HFFc6 (cell line): ENCODE measurements at regions not wholly inside any gene's neighbourhood (a gene's known extent, or its start where the extent isn't known, plus 50 kb on each side); places are given as distances from the start of the nearest gene placed in this dataset.

Experiments used
- DNase-seq: peaks from one replicate; pipeline ENCODE4 v3.0.0-alpha.2; 2018
- H3K27ac Mint-ChIP-seq: 2 replicates; pipeline ENCODE4 v1.8.0; 2020; ENCODE audit warnings: mild to moderate bottlenecking, mixed read lengths
- H3K27me3 Mint-ChIP-seq: 2 replicates; pipeline ENCODE4 v1.8.0; 2021; ENCODE audit warnings: mild to moderate bottlenecking, moderate library complexity, mixed read lengths; ENCODE audit not compliant: insufficient read depth
- H3K36me3 Mint-ChIP-seq: 2 replicates; pipeline ENCODE4 v1.8.0; 2021; ENCODE audit warnings: low read depth, mixed read lengths
- H3K4me1 Mint-ChIP-seq: 2 replicates; pipeline ENCODE4 v1.8.0; 2020; ENCODE audit warnings: low read depth, mixed read lengths
- H3K4me3 Mint-ChIP-seq: 2 replicates; pipeline ENCODE4 v1.8.0; 2020; ENCODE audit warnings: mild to moderate bottlenecking, moderate library complexity, mixed read lengths
- H3K9me3 Mint-ChIP-seq: 2 replicates; pipeline ENCODE4 v1.8.0; 2020; ENCODE audit warnings: mild to moderate bottlenecking, mixed read lengths
- CTCF ChIP-seq: fragments of 200-600 bp; sonication (generic); IDR thresholded peaks from 2 replicates; pipeline ENCODE4 v1.5.0; 2021; ENCODE audit warnings: antibody characterized with exemption, mild to moderate bottlenecking

DNA sequence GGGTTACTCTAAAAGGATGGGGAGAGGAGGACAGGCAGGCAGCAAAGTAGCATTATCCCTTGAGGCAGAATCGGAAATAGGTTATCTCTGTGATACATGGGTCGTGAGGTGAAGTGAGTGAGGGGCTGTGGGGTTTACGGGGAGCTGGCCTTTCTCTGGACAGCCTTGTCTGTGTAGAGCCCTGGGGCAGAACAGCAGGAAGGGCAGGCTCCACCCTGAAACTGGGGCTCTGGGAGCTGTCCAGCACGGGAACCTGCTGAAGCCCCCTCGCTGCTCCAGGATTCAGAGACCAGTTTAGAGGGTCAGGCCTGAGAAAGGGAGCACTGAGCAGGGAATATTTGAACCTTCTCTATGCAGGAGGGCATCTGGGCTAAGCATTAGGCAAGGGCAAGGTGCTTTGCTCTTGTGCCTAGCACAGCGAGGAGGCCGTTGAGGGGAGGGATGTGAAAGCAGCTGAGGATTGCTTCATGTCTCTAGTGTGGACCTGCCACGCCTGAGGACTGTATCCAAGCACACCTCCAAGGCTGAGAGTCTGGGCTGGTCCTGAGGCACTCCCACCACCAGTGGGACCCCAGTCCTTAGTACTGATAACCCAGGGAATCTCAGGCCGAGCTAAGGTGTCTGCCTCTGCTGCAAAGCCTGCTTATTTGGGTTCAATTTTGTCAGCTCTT, 55.8 kb downstream of the NAV1 start:
- peak overlapping the region; percentile 72 for H3K27ac Mint-ChIP-seq
- TF ChIP-seq CTCF = no peak
- peak; percentile 26 for DNase-seq
- H3K27me3 Mint-ChIP-seq = peaks cover 3% of the 10 kb centered on the region; the same call in 1 of the 2 replicates
- H3K36me3 Mint-ChIP-seq = peaks cover 31% of the 10 kb centered on the region
- peaks cover 69% of the 10 kb centered on the region for H3K4me1 Mint-ChIP-seq
- no peaks in the 10 kb centered on the region for H3K9me3 Mint-ChIP-seq
- no peak overlapping the region for H3K4me3 Mint-ChIP-seq

DNA sequence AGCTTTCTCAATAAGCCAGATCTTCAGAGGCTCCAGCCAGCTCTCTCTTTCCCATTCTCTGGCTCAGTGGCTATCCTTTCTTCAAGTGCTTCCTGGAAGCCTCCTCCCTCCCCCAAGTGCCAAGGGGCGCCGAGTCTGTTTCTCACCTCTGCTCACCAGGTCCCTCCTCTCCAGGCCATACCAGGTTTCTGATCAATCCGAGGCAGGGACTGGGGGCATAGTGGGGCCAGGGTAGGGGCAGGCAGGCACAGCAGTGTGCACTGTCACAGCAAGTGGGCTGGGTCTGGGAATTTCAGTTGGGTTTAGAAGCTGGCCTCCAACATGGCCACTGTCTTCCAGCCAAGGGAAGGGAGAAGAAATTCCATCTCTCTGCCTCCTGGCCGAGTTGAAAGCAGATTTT, 56.5 kb downstream of the NAV1 start:
- H3K27me3 Mint-ChIP-seq = peaks cover 3% of the 10 kb centered on the region; the same call in 1 of the 2 replicates
- no peak for DNase-seq
- H3K36me3 Mint-ChIP-seq = peaks cover 25% of the 10 kb centered on the region
- peaks cover 76% of the 10 kb centered on the region for H3K4me1 Mint-ChIP-seq
- no peaks in the 10 kb centered on the region for H3K9me3 Mint-ChIP-seq
- TF ChIP-seq CTCF = no peak
- H3K27ac Mint-ChIP-seq = no peak overlapping the region; the same call in 1 of the 2 replicates
- H3K4me3 Mint-ChIP-seq = no peak overlapping the region

GRCh38 chr1:201596101-201596868, 57.4 kb downstream of the NAV1 start:
- Mint-ChIP-seq H3K9me3 (no peaks in the 10 kb centered on the region), H3K27ac (no peak overlapping the region), H3K27me3 (peaks cover 3% of the 10 kb centered on the region; the same call in 1 of the 2 replicates), H3K4me1 (peaks cover 81% of the 10 kb centered on the region), H3K4me3 (no peak overlapping the region), H3K36me3 (peaks cover 23% of the 10 kb centered on the region)
- DNase-seq = no peak
- TF ChIP-seq CTCF = no peak

DNA sequence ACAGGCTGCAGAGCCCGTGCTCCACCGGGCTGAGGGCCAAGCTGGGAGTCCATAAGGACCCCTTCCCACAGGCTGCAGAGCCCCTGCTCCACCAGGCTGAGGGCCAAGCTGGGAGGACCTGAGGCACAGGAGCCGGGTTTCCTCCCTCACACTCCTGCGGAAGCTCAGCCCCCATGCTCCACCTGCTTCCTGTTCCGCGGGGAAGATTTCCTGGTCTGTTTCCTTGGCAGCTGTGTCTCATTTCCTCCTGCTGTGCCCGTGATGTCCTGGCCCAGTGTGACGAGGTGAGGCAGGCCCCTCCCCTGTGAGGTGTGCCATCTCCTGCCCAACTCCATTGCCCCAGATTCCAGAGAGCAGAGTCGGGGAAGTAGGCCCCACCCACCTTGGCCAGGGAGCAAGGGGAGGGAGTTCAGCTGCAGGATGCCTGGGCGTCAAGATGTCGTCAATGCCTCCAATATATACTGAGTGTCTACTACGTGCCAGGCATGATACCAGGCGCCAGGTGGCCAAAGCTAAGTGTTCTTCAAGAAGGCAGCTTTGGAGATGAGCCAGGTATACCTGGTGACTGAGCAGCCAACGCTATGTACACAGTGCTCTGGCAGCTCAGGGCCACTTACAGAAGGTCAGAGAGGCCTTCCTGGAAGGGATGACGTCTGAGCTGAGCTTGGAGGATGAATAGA, 58.8 kb downstream of the NAV1 start:
- H3K9me3 Mint-ChIP-seq = no peaks in the 10 kb centered on the region
- no peak for TF ChIP-seq CTCF
- H3K27ac Mint-ChIP-seq = no peak overlapping the region
- H3K4me3 Mint-ChIP-seq = no peak overlapping the region
- no peaks in the 10 kb centered on the region for H3K27me3 Mint-ChIP-seq
- peaks cover 81% of the 10 kb centered on the region for H3K4me1 Mint-ChIP-seq
- no peak for DNase-seq
- peaks cover 23% of the 10 kb centered on the region for H3K36me3 Mint-ChIP-seq

GRCh38 chr1:201598396-201598795, 59.5 kb downstream of the NAV1 start:
- H3K36me3 Mint-ChIP-seq = peaks cover 23% of the 10 kb centered on the region
- no peak overlapping the region for H3K4me3 Mint-ChIP-seq
- DNase-seq = no peak
- no peaks in the 10 kb centered on the region for H3K27me3 Mint-ChIP-seq
- no peak for TF ChIP-seq CTCF
- H3K27ac Mint-ChIP-seq = no peak overlapping the region
- H3K4me1 Mint-ChIP-seq = peaks cover 81% of the 10 kb centered on the region
- H3K9me3 Mint-ChIP-seq = no peaks in the 10 kb centered on the region
